ENCODE measurements at regions not wholly inside any gene's neighbourhood (a gene's known extent, or its start where the extent isn't known, plus 50 kb on each side); places are given as distances from the start of the nearest gene placed in this dataset.

- Histone ChIP-seq H3K4me3 (no peak overlapping the region), H3K4me1 (no peaks in the 10 kb centered on the region), H3K79me2 (ENCODE audit: low read depth) (no peaks in the 10 kb centered on the region), H3K27me3 (no peaks in the 10 kb centered on the region), H3K9ac (no peak overlapping the region), H3K9me3 (ENCODE audit: low read depth) (no peaks in the 10 kb centered on the region), H3K36me3 (no peaks in the 10 kb centered on the region), H3K27ac (no peak overlapping the region), H3K4me2 (no peak overlapping the region), H2AFZ (replicated peaks) (no peak overlapping the region), H4K20me1 (ENCODE audit: low read depth) (no peaks in the 10 kb centered on the region), H3F3A (ENCODE audit: low read depth) (no peaks in the 10 kb centered on the region)
- TF ChIP-seq EZH2phosphoT487 (IDR thresholded peaks at IDR 0.05): no peak
- no peak for TF ChIP-seq EZH2 (IDR thresholded peaks at IDR 0.05)
- TF ChIP-seq, protein P1, sequence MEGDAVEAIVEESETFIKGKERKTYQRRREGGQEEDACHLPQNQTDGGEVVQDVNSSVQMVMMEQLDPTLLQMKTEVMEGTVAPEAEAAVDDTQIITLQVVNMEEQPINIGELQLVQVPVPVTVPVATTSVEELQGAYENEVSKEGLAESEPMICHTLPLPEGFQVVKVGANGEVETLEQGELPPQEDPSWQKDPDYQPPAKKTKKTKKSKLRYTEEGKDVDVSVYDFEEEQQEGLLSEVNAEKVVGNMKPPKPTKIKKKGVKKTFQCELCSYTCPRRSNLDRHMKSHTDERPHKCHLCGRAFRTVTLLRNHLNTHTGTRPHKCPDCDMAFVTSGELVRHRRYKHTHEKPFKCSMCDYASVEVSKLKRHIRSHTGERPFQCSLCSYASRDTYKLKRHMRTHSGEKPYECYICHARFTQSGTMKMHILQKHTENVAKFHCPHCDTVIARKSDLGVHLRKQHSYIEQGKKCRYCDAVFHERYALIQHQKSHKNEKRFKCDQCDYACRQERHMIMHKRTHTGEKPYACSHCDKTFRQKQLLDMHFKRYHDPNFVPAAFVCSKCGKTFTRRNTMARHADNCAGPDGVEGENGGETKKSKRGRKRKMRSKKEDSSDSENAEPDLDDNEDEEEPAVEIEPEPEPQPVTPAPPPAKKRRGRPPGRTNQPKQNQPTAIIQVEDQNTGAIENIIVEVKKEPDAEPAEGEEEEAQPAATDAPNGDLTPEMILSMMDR (IDR thresholded peaks at IDR 0.05): no peak
- Mint-ChIP-seq H3K36me3 (no peaks in the 10 kb centered on the region), H3K4me3 (no peak overlapping the region), H3K27me3 (ENCODE audit: insufficient read depth, low read depth) (no peaks in the 10 kb centered on the region), H3K4me1 (no peaks in the 10 kb centered on the region), H3K27ac (no peak overlapping the region), H3K9me3 (no peaks in the 10 kb centered on the region)
- DNase-seq (ENCODE audit: low spot score): no peak
These were observed 260.2 kb upstream of the CPEB2 start for GRCh38 chr4:14742054-14742453.

DNA sequence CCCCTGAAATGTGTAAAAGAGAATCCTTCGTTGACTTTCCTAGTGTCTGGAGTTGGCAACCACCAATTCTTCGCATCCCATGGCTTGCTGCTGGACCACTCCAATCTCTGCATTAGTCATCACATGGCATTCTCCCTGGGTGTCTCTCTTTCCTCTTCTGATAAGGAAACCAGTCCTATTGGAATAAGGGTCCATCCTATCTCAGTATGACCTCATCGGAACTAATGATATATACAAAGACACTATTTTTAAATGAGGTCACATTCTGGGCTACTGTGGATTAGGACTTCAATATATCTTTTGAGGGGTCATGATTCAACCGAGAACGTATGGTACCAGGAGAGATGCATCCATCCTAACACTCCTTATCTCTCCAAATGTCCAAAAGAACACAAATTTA, 259.1 kb upstream of the CPEB2 start:
- no peaks in the 10 kb centered on the region for H3K9me3 Mint-ChIP-seq
- no peaks in the 10 kb centered on the region for H3K4me1 ChIP-seq
- H3K27me3 Mint-ChIP-seq (ENCODE audit: insufficient read depth, low read depth): peaks cover 2% of the 10 kb centered on the region
- no peaks in the 10 kb centered on the region for H3F3A ChIP-seq (ENCODE audit: low read depth)
- no peaks in the 10 kb centered on the region for H3K36me3 ChIP-seq
- no peak for DNase-seq (ENCODE audit: low spot score)
- H3K4me3 Mint-ChIP-seq: no peak overlapping the region
- no peaks in the 10 kb centered on the region for H3K36me3 Mint-ChIP-seq
- no peak overlapping the region for H3K27ac Mint-ChIP-seq
- no peak overlapping the region for H3K27ac ChIP-seq
- TF ChIP-seq EZH2phosphoT487 (IDR thresholded peaks at IDR 0.05) (no peak), EZH2 (IDR thresholded peaks at IDR 0.05) (no peak)
- TF ChIP-seq, protein P1 (IDR thresholded peaks at IDR 0.05): no peak
- H3K9me3 ChIP-seq (ENCODE audit: low read depth): no peaks in the 10 kb centered on the region
- H3K9ac ChIP-seq: no peak overlapping the region
- H3K27me3 ChIP-seq: no peaks in the 10 kb centered on the region
- no peaks in the 10 kb centered on the region for H3K4me1 Mint-ChIP-seq
- H3K79me2 ChIP-seq (ENCODE audit: low read depth): no peaks in the 10 kb centered on the region
- H3K4me3 ChIP-seq: no peak overlapping the region
- H2AFZ ChIP-seq (replicated peaks): no peak overlapping the region
- H3K4me2 ChIP-seq: no peak overlapping the region
- H4K20me1 ChIP-seq (ENCODE audit: low read depth): no peaks in the 10 kb centered on the region

DNA sequence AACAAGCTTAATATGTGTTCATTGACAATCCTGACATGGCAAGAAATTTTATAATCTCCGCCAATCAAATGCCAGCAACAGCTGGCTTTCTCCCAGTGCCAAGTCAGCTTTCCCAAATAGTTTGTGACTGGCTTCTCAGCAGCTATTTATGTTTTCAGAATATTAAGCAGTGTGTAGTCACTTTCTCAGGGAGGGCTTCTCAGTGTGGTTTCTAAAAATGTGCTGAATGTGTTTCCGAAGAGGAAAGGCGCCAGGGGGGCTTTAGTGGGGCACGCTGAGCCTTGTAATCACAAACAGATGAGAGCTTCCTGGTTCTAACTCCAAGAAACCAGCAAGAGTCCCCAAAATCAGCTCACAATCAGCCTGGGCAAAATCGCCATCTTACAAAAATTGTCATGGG, 258.7 kb upstream of the CPEB2 start:
- H3K27me3 Mint-ChIP-seq (ENCODE audit: insufficient read depth, low read depth): peaks cover 2% of the 10 kb centered on the region
- H3K79me2 ChIP-seq (ENCODE audit: low read depth): no peaks in the 10 kb centered on the region
- no peak for TF ChIP-seq EZH2 (IDR thresholded peaks at IDR 0.05)
- TF ChIP-seq, protein P1 (IDR thresholded peaks at IDR 0.05): no peak
- TF ChIP-seq EZH2phosphoT487 (IDR thresholded peaks at IDR 0.05): no peak
- H3K4me2 ChIP-seq: no peak overlapping the region
- H3K27me3 ChIP-seq: no peaks in the 10 kb centered on the region
- H3K4me3 ChIP-seq: no peak overlapping the region
- no peak overlapping the region for H3K9ac ChIP-seq
- H3K36me3 ChIP-seq: no peaks in the 10 kb centered on the region
- H2AFZ ChIP-seq (replicated peaks): no peak overlapping the region
- H3K4me1 ChIP-seq: no peaks in the 10 kb centered on the region
- H3K4me3 Mint-ChIP-seq: no peak overlapping the region
- no peaks in the 10 kb centered on the region for H3K9me3 Mint-ChIP-seq
- no peaks in the 10 kb centered on the region for H3K36me3 Mint-ChIP-seq
- H3K9me3 ChIP-seq (ENCODE audit: low read depth): no peaks in the 10 kb centered on the region
- H3F3A ChIP-seq (ENCODE audit: low read depth): no peaks in the 10 kb centered on the region
- DNase-seq (ENCODE audit: low spot score): no peak
- H3K27ac ChIP-seq: no peak overlapping the region
- no peaks in the 10 kb centered on the region for H3K4me1 Mint-ChIP-seq
- no peak overlapping the region for H3K27ac Mint-ChIP-seq
- no peaks in the 10 kb centered on the region for H4K20me1 ChIP-seq (ENCODE audit: low read depth)

GRCh38 chr4:14744346-14744745, 257.9 kb upstream of the CPEB2 start:
- Histone ChIP-seq H3K4me1 (no peaks in the 10 kb centered on the region), H3K27me3 (no peaks in the 10 kb centered on the region), H3K9me3 (ENCODE audit: low read depth) (no peaks in the 10 kb centered on the region), H3K36me3 (no peaks in the 10 kb centered on the region), H3K79me2 (ENCODE audit: low read depth) (no peaks in the 10 kb centered on the region), H2AFZ (replicated peaks) (no peak overlapping the region), H3K4me3 (no peak overlapping the region), H4K20me1 (ENCODE audit: low read depth) (no peaks in the 10 kb centered on the region), H3K4me2 (no peak overlapping the region), H3K27ac (no peak overlapping the region), H3K9ac (no peak overlapping the region), H3F3A (ENCODE audit: low read depth) (no peaks in the 10 kb centered on the region)
- no peaks in the 10 kb centered on the region for H3K9me3 Mint-ChIP-seq
- TF ChIP-seq, protein P1 (IDR thresholded peaks at IDR 0.05): no peak
- TF ChIP-seq EZH2 (IDR thresholded peaks at IDR 0.05) (no peak), EZH2phosphoT487 (IDR thresholded peaks at IDR 0.05) (no peak)
- DNase-seq (ENCODE audit: low spot score): no peak
- no peak overlapping the region for H3K27ac Mint-ChIP-seq
- no peak overlapping the region for H3K4me3 Mint-ChIP-seq
- peaks cover 2% of the 10 kb centered on the region for H3K27me3 Mint-ChIP-seq (ENCODE audit: insufficient read depth, low read depth)
- H3K36me3 Mint-ChIP-seq: no peaks in the 10 kb centered on the region
- H3K4me1 Mint-ChIP-seq: no peaks in the 10 kb centered on the region
